ENCODE measurements at regions not wholly inside any gene's neighbourhood (a gene's known extent, or its start where the extent isn't known, plus 50 kb on each side); places are given as distances from the start of the nearest gene placed in this dataset.

- TF ChIP-seq CTCF (conservative IDR thresholded peaks at IDR 0.05; ENCODE audit: low read depth in 2 of 2) = no peak
- TF ChIP-seq, protein P1, sequence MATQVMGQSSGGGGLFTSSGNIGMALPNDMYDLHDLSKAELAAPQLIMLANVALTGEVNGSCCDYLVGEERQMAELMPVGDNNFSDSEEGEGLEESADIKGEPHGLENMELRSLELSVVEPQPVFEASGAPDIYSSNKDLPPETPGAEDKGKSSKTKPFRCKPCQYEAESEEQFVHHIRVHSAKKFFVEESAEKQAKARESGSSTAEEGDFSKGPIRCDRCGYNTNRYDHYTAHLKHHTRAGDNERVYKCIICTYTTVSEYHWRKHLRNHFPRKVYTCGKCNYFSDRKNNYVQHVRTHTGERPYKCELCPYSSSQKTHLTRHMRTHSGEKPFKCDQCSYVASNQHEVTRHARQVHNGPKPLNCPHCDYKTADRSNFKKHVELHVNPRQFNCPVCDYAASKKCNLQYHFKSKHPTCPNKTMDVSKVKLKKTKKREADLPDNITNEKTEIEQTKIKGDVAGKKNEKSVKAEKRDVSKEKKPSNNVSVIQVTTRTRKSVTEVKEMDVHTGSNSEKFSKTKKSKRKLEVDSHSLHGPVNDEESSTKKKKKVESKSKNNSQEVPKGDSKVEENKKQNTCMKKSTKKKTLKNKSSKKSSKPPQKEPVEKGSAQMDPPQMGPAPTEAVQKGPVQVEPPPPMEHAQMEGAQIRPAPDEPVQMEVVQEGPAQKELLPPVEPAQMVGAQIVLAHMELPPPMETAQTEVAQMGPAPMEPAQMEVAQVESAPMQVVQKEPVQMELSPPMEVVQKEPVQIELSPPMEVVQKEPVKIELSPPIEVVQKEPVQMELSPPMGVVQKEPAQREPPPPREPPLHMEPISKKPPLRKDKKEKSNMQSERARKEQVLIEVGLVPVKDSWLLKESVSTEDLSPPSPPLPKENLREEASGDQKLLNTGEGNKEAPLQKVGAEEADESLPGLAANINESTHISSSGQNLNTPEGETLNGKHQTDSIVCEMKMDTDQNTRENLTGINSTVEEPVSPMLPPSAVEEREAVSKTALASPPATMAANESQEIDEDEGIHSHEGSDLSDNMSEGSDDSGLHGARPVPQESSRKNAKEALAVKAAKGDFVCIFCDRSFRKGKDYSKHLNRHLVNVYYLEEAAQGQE (IDR thresholded peaks at IDR 0.05; ENCODE audit: unreplicated experiment) = no peak
- no peak for TF ChIP-seq EZH2phosphoT487 (IDR thresholded peaks at IDR 0.05; ENCODE audit: unreplicated experiment)
- TF ChIP-seq POLR2AphosphoS5 (IDR thresholded peaks at IDR 0.05; ENCODE audit: low read depth) = no peak
- TF ChIP-seq CREB1 (CRISPR knock-in tag; IDR thresholded peaks at IDR 0.05; ENCODE audit: low read depth) = no peak
- TF ChIP-seq EZH2 (IDR thresholded peaks at IDR 0.05; ENCODE audit: low read depth, unreplicated experiment) = no peak
Measured at GRCh38 chr2:205902900-205903237, 183.1 kb downstream of the INO80D start.

All from GM23338 (cell line).